ENCODE measurements at regions not wholly inside any gene's neighbourhood (a gene's known extent, or its start where the extent isn't known, plus 50 kb on each side); places are given as distances from the start of the nearest gene placed in this dataset.

DNA sequence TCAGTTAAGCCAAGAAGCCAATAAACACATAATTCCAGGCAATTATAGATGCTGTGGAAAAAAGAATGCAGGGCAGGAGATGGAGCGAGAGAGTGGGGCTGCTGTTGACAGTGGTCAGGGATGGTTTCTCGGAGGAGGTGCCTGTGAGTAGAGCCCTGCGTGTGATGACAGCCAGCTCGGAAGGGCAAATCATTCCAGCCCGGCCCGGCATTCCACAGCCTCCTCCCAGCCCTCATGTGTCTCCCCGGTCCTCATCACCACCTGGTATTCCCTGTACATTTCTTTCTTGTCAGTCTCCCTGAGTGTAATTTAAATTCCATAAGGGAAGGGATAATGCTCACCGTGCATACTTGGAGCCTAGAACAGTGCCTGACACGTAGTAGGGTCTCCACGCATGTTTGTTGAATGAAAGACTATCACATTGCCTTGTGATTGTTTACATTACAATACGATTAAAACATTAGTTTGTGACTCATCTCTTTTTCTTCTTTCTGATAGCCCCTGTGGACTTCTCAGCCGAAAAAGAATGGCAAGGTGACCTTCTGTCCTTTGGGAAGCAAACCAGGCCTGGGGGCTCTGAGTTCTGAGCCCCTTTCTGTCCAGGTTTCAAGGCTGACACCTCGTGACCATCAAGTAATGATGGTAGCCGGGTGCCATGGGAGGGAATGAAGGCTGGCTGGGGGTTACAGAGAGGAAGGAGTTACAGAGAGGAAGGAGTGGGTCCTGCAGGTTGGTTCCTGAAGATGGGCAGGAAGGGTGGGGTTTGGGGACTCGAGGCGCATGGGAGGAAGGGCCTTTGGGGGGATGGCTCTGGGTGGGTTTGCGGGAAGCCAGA, 379.5 kb upstream of the SULF2 start:
- no peak overlapping the region for H3K27ac ChIP-seq
- H3K36me3 ChIP-seq, result no peaks in the 10 kb centered on the region
- ATAC-seq (no peak), DNase-seq (no peak)
- 56 to 65% (median 60%) methylated on average over 17 of the region's 17 CpGs for WGBS, 4 donors
- no peak for TF ChIP-seq POLR2A (IDR thresholded peaks at IDR 0.05)
- TF ChIP-seq, protein P1, sequence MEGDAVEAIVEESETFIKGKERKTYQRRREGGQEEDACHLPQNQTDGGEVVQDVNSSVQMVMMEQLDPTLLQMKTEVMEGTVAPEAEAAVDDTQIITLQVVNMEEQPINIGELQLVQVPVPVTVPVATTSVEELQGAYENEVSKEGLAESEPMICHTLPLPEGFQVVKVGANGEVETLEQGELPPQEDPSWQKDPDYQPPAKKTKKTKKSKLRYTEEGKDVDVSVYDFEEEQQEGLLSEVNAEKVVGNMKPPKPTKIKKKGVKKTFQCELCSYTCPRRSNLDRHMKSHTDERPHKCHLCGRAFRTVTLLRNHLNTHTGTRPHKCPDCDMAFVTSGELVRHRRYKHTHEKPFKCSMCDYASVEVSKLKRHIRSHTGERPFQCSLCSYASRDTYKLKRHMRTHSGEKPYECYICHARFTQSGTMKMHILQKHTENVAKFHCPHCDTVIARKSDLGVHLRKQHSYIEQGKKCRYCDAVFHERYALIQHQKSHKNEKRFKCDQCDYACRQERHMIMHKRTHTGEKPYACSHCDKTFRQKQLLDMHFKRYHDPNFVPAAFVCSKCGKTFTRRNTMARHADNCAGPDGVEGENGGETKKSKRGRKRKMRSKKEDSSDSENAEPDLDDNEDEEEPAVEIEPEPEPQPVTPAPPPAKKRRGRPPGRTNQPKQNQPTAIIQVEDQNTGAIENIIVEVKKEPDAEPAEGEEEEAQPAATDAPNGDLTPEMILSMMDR (IDR thresholded peaks at IDR 0.05), result no peak
- H3K9me3 ChIP-seq, result no peaks in the 10 kb centered on the region
- H3K4me3 ChIP-seq, result no peak overlapping the region
- no peaks in the 10 kb centered on the region for H3K4me1 ChIP-seq
- peaks cover 0 to 34% (median 9%) of the 10 kb centered on the region in 9 donors for H3K27me3 ChIP-seq
- intact Hi-C loops (cut with DNase I), result no loop called here

DNA sequence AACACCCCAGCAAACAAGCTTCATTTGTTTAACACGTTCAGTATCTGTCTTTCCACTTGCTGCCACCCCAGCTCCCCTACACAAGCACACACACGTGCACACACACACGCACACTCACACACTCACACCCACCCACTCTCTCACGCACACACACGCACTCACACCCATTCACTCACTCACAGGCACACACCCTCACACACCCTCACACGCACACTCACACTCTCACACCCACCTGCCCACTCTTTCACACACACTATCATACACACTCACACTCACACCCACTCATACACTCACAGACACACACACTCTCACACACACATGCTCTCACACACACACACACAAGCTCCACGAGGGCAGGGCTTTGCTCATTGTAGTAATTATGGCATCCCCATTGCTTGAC, 378.8 kb upstream of the SULF2 start:
- H3K27ac ChIP-seq, result no peak overlapping the region
- no peak for TF ChIP-seq POLR2A (IDR thresholded peaks at IDR 0.05)
- TF ChIP-seq, protein P1 (IDR thresholded peaks at IDR 0.05), result no peak
- H3K36me3 ChIP-seq, result no peaks in the 10 kb centered on the region
- no peaks in the 10 kb centered on the region for H3K4me1 ChIP-seq
- H3K27me3 ChIP-seq, result peaks cover 0 to 29% (median 8%) of the 10 kb centered on the region in 9 donors
- WGBS, 4 donors, result 64 to 88% (median 75%) methylated on average over 7 of the region's 7 CpGs
- ATAC-seq, result no peak
- no peak overlapping the region for H3K4me3 ChIP-seq
- DNase-seq, result no peak
- no peaks in the 10 kb centered on the region for H3K9me3 ChIP-seq
- intact Hi-C loops (cut with DNase I), result no loop called here

DNA sequence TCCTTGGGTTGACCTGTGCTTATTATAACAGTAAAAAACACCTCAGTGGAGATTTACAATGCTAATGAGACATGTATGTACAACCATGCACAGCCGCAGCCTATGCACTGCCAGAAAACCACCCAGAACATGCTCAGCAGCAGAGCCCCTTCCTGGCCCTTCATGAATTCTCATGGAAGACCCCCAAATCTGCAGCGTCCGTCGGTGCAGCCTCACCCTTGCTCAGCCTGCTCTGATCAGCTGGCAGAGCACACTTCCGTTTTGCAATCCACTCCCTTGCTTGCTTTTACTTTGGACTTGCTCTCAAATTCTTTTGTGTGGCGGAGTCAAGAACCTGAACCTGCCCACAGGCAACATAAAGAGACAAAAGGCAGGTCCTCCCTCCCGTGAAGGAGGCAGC, 378.2 kb upstream of the SULF2 start:
- intact Hi-C loops (cut with DNase I), result no loop called here
- H3K36me3 ChIP-seq, result no peaks in the 10 kb centered on the region
- DNase-seq (no peak), ATAC-seq (no peak)
- no peaks in the 10 kb centered on the region for H3K4me1 ChIP-seq
- H3K27me3 ChIP-seq, result peaks cover 0 to 29% (median 8%) of the 10 kb centered on the region in 9 donors
- no peaks in the 10 kb centered on the region for H3K9me3 ChIP-seq
- TF ChIP-seq POLR2A (IDR thresholded peaks at IDR 0.05), result no peak
- TF ChIP-seq, protein P1 (IDR thresholded peaks at IDR 0.05), result no peak
- no peak overlapping the region for H3K4me3 ChIP-seq
- no peak overlapping the region for H3K27ac ChIP-seq
- WGBS, 4 donors, result 50 to 60% (median 58%) methylated on average over 7 of the region's 7 CpGs

DNA sequence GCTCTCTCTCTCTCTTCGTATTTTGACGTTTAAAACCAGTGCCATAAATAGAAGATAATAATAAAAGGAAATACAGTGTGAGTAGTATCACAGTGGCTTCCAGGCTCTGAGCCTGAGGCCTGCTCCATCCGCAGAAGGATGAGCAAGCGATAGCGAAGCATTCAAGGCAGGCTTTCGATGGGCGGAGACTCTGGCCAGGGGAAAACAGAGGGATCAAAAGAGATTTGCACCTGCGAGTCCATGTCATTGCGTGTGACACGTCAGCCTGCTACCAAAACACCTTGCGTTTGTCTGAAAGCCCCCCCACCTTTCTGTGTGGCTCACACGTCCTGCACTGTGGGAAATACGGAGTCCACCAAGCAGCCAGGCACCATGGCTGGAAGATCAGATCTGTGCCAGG, 377.3 kb upstream of the SULF2 start:
- no peak for DNase-seq
- ATAC-seq, result no peak
- Histone ChIP-seq H3K27ac (no peak overlapping the region), H3K9me3 (no peaks in the 10 kb centered on the region), H3K4me1 (no peaks in the 10 kb centered on the region), H3K36me3 (no peaks in the 10 kb centered on the region), H3K27me3 (peaks cover 0 to 28% (median 8%) of the 10 kb centered on the region in 9 donors), H3K4me3 (no peak overlapping the region)
- 86 to 90% (median 88%) methylated on average over 13 of the region's 13 CpGs for WGBS, 4 donors
- TF ChIP-seq, protein P1 (IDR thresholded peaks at IDR 0.05), result no peak
- no peak for TF ChIP-seq POLR2A (IDR thresholded peaks at IDR 0.05)
- intact Hi-C loops (cut with DNase I), result no loop called here
